GM12878 (cell line): ENCODE measurements at regions not wholly inside any gene's neighbourhood (a gene's known extent, or its start where the extent isn't known, plus 50 kb on each side); places are given as distances from the start of the nearest gene placed in this dataset.

Source experiments
- ATAC-seq: fragments of 200-7000 bp; cut with Tn5 transposase; 3 replicates; pipeline ENCODE4 v1.9.1; 2020; ENCODE audit warnings: mild to moderate bottlenecking, moderate library complexity
- BruUV-seq: library from RNA; stranded (reverse); fragments of 400-500 nt; replicated peaks from 2 replicates; lab custom pipeline; 2021; lab: Mats Ljungman, UMichigan
- CTCF ChIA-PET: fragments of 300-600 bp; sonication (Branson Sonifier 250); formaldehyde crosslinking; extraction: SDS; loops from one replicate; lab custom pipeline; 2021; ENCODE audit warnings: inconsistent platforms; lab: Yijun Ruan, JAX
- POLR2A ChIA-PET: fragments of 350-600 bp; formaldehyde crosslinking; extraction: SDS; loops from one replicate; lab custom pipeline; 2021; ENCODE audit warnings: inconsistent platforms; lab: Charles Lee
- RAD21 ChIA-PET: fragments of 300-600 bp; sonication (Branson Sonifier 250); formaldehyde crosslinking; loops from one replicate; lab custom pipeline; 2023; ENCODE audit warnings: antibody characterized with exemption; ENCODE audit not compliant: unreplicated experiment; lab: Charles Lee
- SMC1A ChIA-PET: fragments of 300-600 bp; sonication (Branson Sonifier 250); formaldehyde crosslinking; loops from one replicate; lab custom pipeline; 2023; ENCODE audit not compliant: unreplicated experiment, uncharacterized antibody; lab: Charles Lee
- DNase-seq: peaks from one replicate; pipeline ENCODE4 v3.0.0-alpha.2; 2011; ENCODE audit warnings: low read depth, low spot score
- FAIRE-seq: peaks from 3 replicates; lab custom pipeline; 2011; peaks lifted over from hg19 to GRCh38; lab: Jason Lieb, UNC
- H2AFZ ChIP-seq: 2 replicates; pipeline ENCODE4 v1.6.0; 2011; ENCODE audit warnings: low read depth, low read length, control low read depth; ENCODE audit not compliant: control insufficient read depth
- H3K27ac ChIP-seq: 2 replicates; pipeline ENCODE4 v1.5.1; 2011; ENCODE audit warnings: control low read depth; ENCODE audit not compliant: control insufficient read depth, insufficient read depth
- H3K27me3 ChIP-seq, 2 experiments: replicated peaks in 1 of 2; 2 replicates each; pipeline versions ENCODE4 v1.6.0 to v1.6.1; 2011; ENCODE audit warnings: low read length in 1 of 2; ENCODE audit not compliant: control insufficient read depth in 2 of 2, insufficient read depth in 2 of 2
- H3K36me3 ChIP-seq, 2 experiments: 2 replicates each; pipeline ENCODE4 v1.5.1; 2011; ENCODE audit warnings: low read length in 1 of 2; ENCODE audit not compliant: control insufficient read depth in 2 of 2, insufficient read depth in 2 of 2
- H3K4me1 ChIP-seq: 2 replicates; pipeline ENCODE4 v1.6.1; 2011; ENCODE audit warnings: mild to moderate bottlenecking, low read length, moderate library complexity, mixed read lengths; ENCODE audit not compliant: control insufficient read depth, insufficient read depth
- H3K4me2 ChIP-seq: 2 replicates; pipeline ENCODE4 v1.6.0; 2011; ENCODE audit warnings: control low read depth; ENCODE audit not compliant: control insufficient read depth, insufficient read depth
- H3K4me3 ChIP-seq: fragments of 200-600 bp; sonication (generic); 2 replicates; pipeline ENCODE4 v1.5.1; 2016
- H3K79me2 ChIP-seq: 2 replicates; pipeline ENCODE4 v1.6.0; 2011; ENCODE audit warnings: low read length; ENCODE audit not compliant: control insufficient read depth, insufficient read depth
- H3K9ac ChIP-seq: 2 replicates; pipeline ENCODE4 v1.8.0; 2011; ENCODE audit warnings: low read length, control low read depth, mixed read lengths; ENCODE audit not compliant: control insufficient read depth, insufficient read depth
- H3K9me3 ChIP-seq: replicated peaks from 3 replicates; pipeline ENCODE4 v1.5.1; 2011; ENCODE audit warnings: mild to moderate bottlenecking, low read length; ENCODE audit not compliant: control insufficient read depth, insufficient read depth
- H4K20me1 ChIP-seq: 2 replicates; pipeline ENCODE4 v1.6.0; 2011; ENCODE audit not compliant: control insufficient read depth, insufficient read depth
- ATF7 ChIP-seq: fragments of 450-650 bp; IDR thresholded peaks from 2 replicates; pipeline ENCODE4 v1.6.1; 2016; ENCODE audit warnings: low read depth, mild to moderate bottlenecking
- GABPA ChIP-seq: IDR thresholded peaks from 2 replicates; pipeline ENCODE4 v1.6.1; 2014; ENCODE audit warnings: antibody characterized with exemption, low read depth, mild to moderate bottlenecking, inconsistent platforms
- NFXL1 ChIP-seq: fragments of 450-650 bp; IDR thresholded peaks from 2 replicates; pipeline ENCODE4 v1.6.1; 2017; ENCODE audit warnings: antibody characterized with exemption, mild to moderate bottlenecking, borderline replicate concordance
- NR2C2 ChIP-seq: IDR thresholded peaks from 2 replicates; pipeline ENCODE4 v1.6.1; 2011; ENCODE audit warnings: borderline replicate concordance, low read depth; ENCODE audit not compliant: control insufficient read depth, insufficient read length
- NR2F1 ChIP-seq: fragments of 450-650 bp; conservative IDR thresholded peaks from 2 replicates; pipeline ENCODE4 v1.6.1; 2017; ENCODE audit warnings: mild to moderate bottlenecking
- SP1 ChIP-seq: IDR thresholded peaks from one replicate; pipeline ENCODE4 v1.6.1; 2011; ENCODE audit warnings: low read depth, low read length
- SREBF1 ChIP-seq: IDR thresholded peaks from 2 replicates; pipeline ENCODE4 v1.6.1; 2012; ENCODE audit warnings: mild to moderate bottlenecking, low read length
- WGBS: methylation state at CpG from one replicate; pipeline ENCODE4 v1.1.6; 2016; ENCODE audit warnings: low lambda C conversion rate; ENCODE audit not compliant: insufficient replicate concordance, insufficient coverage; ENCODE audit errors: missing lambda C conversion rate; 5-methylcytosine and 5-hydroxymethylcytosine counted together
- in situ Hi-C: fragments of 300-500 bp; cut with MboI; formaldehyde crosslinking; loops from 9 replicates; pipeline ENCODE4 v1.14.3; 2018; ENCODE audit warnings: mixed read lengths
- intact Hi-C: fragments of 100-400 bp; cut with micrococcal nuclease; formaldehyde crosslinking; loops from one replicate; pipeline ENCODE4 v1.14.2; 2022; ENCODE audit not compliant: unreplicated experiment
- TF ChIP-seq, protein P1 (sequence below): IDR thresholded peaks from 2 replicates; pipeline ENCODE4 v1.6.1; 2011; ENCODE audit warnings: borderline replicate concordance, low read depth, mild to moderate bottlenecking, moderate library complexity, low read length; ENCODE audit not compliant: insufficient read depth, poor library complexity, severe bottlenecking
- TF ChIP-seq, protein P2 (sequence below): fragments of 450-650 bp; IDR thresholded peaks from 2 replicates; pipeline ENCODE4 v1.6.1; 2018; ENCODE audit warnings: borderline replicate concordance, mild to moderate bottlenecking; ENCODE audit not compliant: partially characterized antibody
- TF ChIP-seq, protein P3 (sequence below): IDR thresholded peaks from 2 replicates; pipeline ENCODE4 v1.6.1; 2012; ENCODE audit warnings: low read depth, low read length, improper control_type of control experiment
- TF ChIP-seq, protein P4 (sequence below): IDR thresholded peaks from 2 replicates; pipeline ENCODE4 v1.6.1; 2012; ENCODE audit warnings: low read depth, low read length, improper control_type of control experiment
- TF ChIP-seq, protein P5 (sequence below): IDR thresholded peaks from 2 replicates; pipeline ENCODE4 v1.6.1; 2012; ENCODE audit warnings: improper control_type of control experiment, low read depth, low read length; ENCODE audit not compliant: insufficient replicate concordance

DNA sequence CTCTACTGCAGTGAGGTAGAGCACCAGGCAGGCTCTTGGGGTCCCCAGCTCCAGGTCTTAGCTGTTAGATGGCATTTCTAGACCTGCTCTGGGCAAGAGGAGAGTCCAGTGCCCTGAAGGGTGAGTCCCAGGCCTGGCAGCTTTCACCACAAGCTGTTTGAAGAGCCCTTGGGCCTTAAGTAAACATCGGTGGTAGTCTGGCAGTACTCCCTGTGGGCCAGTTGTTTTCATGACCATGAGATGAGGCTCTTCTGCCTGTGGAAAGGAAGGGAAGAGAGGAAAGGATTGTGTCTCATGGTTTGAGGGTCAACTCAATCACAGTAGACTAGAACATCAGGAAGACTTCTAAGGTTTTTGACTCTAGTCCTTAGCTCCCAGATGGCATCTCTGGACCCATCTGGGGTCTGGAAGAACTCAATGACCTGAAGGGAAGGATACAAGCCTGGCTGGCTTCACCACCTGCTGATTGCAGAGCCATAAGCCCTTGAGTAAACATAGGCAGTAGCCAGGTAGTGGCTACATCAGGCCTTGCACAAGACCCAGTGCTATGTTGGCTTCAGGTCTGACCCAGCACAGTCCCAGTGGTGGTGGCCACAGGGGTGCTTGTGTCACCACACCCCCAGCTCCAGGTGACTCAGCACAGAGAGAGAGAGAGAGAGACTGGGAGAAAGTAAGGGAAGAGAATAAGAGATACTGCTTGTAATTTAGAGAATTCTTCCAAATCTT lies 114.3 kb upstream of the PCSK5 start:
- TF ChIP-seq NR2F1 (no peak), NR2C2 (no peak), SP1 (no peak), NFXL1 (no peak), ATF7 (no peak), SREBF1 (no peak), GABPA (no peak)
- TF ChIP-seq, protein P1, sequence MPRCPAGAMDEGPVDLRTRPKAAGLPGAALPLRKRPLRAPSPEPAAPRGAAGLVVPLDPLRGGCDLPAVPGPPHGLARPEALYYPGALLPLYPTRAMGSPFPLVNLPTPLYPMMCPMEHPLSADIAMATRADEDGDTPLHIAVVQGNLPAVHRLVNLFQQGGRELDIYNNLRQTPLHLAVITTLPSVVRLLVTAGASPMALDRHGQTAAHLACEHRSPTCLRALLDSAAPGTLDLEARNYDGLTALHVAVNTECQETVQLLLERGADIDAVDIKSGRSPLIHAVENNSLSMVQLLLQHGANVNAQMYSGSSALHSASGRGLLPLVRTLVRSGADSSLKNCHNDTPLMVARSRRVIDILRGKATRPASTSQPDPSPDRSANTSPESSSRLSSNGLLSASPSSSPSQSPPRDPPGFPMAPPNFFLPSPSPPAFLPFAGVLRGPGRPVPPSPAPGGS: no peak
- TF ChIP-seq, protein P2, sequence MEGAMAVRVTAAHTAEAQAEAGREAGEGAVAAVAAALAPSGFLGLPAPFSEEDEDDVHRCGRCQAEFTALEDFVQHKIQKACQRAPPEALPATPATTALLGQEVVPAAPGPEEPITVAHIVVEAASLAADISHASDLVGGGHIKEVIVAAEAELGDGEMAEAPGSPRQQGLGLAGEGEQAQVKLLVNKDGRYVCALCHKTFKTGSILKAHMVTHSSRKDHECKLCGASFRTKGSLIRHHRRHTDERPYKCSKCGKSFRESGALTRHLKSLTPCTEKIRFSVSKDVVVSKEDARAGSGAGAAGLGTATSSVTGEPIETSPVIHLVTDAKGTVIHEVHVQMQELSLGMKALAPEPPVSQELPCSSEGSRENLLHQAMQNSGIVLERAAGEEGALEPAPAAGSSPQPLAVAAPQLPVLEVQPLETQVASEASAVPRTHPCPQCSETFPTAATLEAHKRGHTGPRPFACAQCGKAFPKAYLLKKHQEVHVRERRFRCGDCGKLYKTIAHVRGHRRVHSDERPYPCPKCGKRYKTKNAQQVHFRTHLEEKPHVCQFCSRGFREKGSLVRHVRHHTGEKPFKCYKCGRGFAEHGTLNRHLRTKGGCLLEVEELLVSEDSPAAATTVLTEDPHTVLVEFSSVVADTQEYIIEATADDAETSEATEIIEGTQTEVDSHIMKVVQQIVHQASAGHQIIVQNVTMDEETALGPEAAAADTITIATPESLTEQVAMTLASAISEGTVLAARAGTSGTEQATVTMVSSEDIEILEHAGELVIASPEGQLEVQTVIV: no peak
- TF ChIP-seq, protein P3, sequence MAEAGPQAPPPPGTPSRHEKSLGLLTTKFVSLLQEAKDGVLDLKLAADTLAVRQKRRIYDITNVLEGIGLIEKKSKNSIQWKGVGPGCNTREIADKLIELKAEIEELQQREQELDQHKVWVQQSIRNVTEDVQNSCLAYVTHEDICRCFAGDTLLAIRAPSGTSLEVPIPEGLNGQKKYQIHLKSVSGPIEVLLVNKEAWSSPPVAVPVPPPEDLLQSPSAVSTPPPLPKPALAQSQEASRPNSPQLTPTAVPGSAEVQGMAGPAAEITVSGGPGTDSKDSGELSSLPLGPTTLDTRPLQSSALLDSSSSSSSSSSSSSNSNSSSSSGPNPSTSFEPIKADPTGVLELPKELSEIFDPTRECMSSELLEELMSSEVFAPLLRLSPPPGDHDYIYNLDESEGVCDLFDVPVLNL: no peak
- TF ChIP-seq, protein P4, sequence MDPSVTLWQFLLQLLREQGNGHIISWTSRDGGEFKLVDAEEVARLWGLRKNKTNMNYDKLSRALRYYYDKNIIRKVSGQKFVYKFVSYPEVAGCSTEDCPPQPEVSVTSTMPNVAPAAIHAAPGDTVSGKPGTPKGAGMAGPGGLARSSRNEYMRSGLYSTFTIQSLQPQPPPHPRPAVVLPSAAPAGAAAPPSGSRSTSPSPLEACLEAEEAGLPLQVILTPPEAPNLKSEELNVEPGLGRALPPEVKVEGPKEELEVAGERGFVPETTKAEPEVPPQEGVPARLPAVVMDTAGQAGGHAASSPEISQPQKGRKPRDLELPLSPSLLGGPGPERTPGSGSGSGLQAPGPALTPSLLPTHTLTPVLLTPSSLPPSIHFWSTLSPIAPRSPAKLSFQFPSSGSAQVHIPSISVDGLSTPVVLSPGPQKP: no peak
- TF ChIP-seq, protein P5, sequence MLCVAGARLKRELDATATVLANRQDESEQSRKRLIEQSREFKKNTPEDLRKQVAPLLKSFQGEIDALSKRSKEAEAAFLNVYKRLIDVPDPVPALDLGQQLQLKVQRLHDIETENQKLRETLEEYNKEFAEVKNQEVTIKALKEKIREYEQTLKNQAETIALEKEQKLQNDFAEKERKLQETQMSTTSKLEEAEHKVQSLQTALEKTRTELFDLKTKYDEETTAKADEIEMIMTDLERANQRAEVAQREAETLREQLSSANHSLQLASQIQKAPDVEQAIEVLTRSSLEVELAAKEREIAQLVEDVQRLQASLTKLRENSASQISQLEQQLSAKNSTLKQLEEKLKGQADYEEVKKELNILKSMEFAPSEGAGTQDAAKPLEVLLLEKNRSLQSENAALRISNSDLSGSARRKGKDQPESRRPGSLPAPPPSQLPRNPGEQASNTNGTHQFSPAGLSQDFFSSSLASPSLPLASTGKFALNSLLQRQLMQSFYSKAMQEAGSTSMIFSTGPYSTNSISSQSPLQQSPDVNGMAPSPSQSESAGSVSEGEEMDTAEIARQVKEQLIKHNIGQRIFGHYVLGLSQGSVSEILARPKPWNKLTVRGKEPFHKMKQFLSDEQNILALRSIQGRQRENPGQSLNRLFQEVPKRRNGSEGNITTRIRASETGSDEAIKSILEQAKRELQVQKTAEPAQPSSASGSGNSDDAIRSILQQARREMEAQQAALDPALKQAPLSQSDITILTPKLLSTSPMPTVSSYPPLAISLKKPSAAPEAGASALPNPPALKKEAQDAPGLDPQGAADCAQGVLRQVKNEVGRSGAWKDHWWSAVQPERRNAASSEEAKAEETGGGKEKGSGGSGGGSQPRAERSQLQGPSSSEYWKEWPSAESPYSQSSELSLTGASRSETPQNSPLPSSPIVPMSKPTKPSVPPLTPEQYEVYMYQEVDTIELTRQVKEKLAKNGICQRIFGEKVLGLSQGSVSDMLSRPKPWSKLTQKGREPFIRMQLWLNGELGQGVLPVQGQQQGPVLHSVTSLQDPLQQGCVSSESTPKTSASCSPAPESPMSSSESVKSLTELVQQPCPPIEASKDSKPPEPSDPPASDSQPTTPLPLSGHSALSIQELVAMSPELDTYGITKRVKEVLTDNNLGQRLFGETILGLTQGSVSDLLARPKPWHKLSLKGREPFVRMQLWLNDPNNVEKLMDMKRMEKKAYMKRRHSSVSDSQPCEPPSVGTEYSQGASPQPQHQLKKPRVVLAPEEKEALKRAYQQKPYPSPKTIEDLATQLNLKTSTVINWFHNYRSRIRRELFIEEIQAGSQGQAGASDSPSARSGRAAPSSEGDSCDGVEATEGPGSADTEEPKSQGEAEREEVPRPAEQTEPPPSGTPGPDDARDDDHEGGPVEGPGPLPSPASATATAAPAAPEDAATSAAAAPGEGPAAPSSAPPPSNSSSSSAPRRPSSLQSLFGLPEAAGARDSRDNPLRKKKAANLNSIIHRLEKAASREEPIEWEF: no peak
- no peak overlapping the region for H3K9ac ChIP-seq
- POLR2A ChIA-PET: interaction anchor here (0.7 kb wide), 1 partner anchor 71 kb away, joined by 4 read pairs; no protein-coding TSS in a partner anchor
- no peaks in the 10 kb centered on the region for H3K4me1 ChIP-seq
- H3K36me3 ChIP-seq: no peaks in the 10 kb centered on the region
- RAD21 ChIA-PET: no interaction called here
- H3K4me2 ChIP-seq: no peak overlapping the region
- H2AFZ ChIP-seq: no peak overlapping the region
- no peaks in the 10 kb centered on the region for H4K20me1 ChIP-seq
- intact Hi-C loops: no loop called here
- SMC1A ChIA-PET: no interaction called here
- in situ Hi-C loops: no loop called here
- ATAC-seq (no peak), DNase-seq (no peak), FAIRE-seq (no peak)
- CTCF ChIA-PET: no interaction called here
- 40% methylated on average over 1 of the region's 1 CpG for WGBS
- H3K9me3 ChIP-seq: no peaks in the 10 kb centered on the region
- no peaks in the 10 kb centered on the region for H3K79me2 ChIP-seq
- H3K27ac ChIP-seq: no peak overlapping the region
- H3K27me3 ChIP-seq: no peaks in the 10 kb centered on the region
- no peak overlapping the region for H3K4me3 ChIP-seq
- no TSS peak for BruUV-seq
